GM10266 (cell line): ENCODE measurements at regions not wholly inside any gene's neighbourhood (a gene's known extent, or its start where the extent isn't known, plus 50 kb on each side); places are given as distances from the start of the nearest gene placed in this dataset.

Experiments
- DNase-seq: peaks from one replicate; pipeline ENCODE4 v3.0.0; 2012; ENCODE audit errors: extremely low spot score
- CTCF ChIP-seq: IDR thresholded peaks from 2 replicates; pipeline ENCODE4 v1.5.1; 2012; ENCODE audit warnings: mild to moderate bottlenecking, low read depth; ENCODE audit not compliant: control insufficient read depth, insufficient read depth; ENCODE audit errors: missing control alignments

- no peak for DNase-seq
- TF ChIP-seq CTCF: no peak
Observed at GRCh38 chr2:225864394-225864793, 464.9 kb downstream of the NYAP2 start.

- no peak for DNase-seq
- no peak for TF ChIP-seq CTCF
Observed at GRCh38 chr2:225842939-225843338, 443.4 kb downstream of the NYAP2 start.

GRCh38 chr2:225841314-225841713, 441.8 kb downstream of the NYAP2 start:
- no peak for TF ChIP-seq CTCF

GRCh38 chr2:225837328-225837727, 437.8 kb downstream of the NYAP2 start:
- no peak for DNase-seq
- no peak for TF ChIP-seq CTCF

More at GRCh38 chr2:225841314-225841713, 441.8 kb downstream of the NYAP2 start:
- no peak for DNase-seq

GRCh38 chr2:225824748-225825449, 425.4 kb downstream of the NYAP2 start:
- no peak for TF ChIP-seq CTCF
- DNase-seq: no peak

- TF ChIP-seq CTCF: no peak
- DNase-seq: no peak
Observed at GRCh38 chr2:225821351-225821750, 421.8 kb downstream of the NYAP2 start.

- TF ChIP-seq CTCF: no peak
- DNase-seq: no peak
Observed at GRCh38 chr2:225820826-225821225, 421.3 kb downstream of the NYAP2 start.
